ENCODE measurements at regions not wholly inside any gene's neighbourhood (a gene's known extent, or its start where the extent isn't known, plus 50 kb on each side); places are given as distances from the start of the nearest gene placed in this dataset.

DNA sequence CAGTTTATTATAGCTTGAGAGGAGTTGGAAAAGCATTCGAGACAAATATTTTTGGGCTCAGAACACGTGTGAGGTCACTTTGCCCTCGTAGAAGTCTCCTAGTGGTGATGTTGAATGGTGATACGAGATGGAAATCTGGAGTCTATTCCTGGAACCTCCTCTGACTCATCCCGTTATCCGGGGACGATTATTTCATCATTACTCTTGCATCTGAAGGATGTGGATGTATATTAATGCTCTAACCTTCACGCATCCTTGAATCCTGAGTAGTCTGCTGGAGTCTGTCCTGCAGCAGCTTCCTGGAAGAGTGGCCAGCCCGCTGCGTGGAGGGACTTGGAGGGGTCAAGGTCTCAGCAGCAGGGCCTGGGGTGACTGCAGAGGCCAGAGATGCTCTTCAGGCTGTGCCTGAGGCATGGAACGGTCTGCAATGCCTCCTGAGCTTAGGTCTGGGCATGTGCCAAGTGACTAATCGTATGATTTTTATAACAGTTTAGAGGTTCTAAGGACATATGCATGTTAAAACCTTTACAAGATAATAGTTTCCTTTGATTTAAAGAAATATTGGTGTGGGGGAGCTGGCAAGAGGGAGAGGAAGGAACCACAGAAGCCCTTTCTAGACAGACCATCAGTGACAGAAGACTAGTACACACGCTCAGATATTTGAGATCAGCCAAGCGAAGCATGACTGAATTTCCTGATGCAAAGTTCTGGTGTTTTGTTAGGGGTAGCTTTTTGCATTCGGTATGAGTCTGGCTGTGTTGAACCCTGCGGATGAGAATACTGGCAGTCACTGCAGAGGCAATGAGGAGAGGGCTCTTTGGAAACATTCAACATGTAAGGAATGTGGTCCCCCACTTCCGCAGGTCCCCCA lies 400.2 kb downstream of the QKI start:
- DNase-seq (ENCODE audit: low read depth), result peak; percentile 70

DNA sequence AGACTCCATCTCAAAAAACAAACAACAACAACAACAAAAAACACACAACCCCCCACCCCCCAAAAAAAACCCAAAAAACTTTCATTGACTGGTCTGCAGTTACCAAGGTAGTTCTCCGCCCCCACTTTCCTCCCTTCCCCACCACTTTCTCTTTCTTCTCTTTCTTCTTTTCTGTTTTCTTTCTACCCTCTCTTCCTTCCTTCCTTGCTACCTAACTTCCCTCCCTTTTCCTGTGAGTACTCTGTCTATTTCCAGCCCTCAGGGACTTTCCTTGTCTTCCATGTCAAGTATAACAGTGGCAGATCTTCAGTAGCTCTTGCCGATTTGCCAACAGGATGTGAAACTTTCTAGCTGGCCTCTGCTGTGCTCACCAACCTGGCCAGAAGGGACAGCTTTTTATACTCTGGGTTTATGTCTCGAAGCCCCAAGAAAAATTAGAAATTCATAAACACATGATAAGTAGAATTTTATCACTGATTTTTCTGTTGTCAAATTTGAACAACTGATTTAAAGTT lies 399.5 kb downstream of the QKI start:
- H3K4me3 ChIP-seq (ENCODE audit: control insufficient read depth, low read depth, low read length), result no peak overlapping the region
- TF ChIP-seq, protein P1, sequence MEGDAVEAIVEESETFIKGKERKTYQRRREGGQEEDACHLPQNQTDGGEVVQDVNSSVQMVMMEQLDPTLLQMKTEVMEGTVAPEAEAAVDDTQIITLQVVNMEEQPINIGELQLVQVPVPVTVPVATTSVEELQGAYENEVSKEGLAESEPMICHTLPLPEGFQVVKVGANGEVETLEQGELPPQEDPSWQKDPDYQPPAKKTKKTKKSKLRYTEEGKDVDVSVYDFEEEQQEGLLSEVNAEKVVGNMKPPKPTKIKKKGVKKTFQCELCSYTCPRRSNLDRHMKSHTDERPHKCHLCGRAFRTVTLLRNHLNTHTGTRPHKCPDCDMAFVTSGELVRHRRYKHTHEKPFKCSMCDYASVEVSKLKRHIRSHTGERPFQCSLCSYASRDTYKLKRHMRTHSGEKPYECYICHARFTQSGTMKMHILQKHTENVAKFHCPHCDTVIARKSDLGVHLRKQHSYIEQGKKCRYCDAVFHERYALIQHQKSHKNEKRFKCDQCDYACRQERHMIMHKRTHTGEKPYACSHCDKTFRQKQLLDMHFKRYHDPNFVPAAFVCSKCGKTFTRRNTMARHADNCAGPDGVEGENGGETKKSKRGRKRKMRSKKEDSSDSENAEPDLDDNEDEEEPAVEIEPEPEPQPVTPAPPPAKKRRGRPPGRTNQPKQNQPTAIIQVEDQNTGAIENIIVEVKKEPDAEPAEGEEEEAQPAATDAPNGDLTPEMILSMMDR (IDR thresholded peaks at IDR 0.05; ENCODE audit: control insufficient read depth, insufficient read depth, low read depth, low read length, missing control alignments), result no peak
- DNase-seq (ENCODE audit: low read depth), result no peak

More for the DNA sequence above, 400.2 kb downstream of the QKI start:
- TF ChIP-seq, protein P1 (IDR thresholded peaks at IDR 0.05; ENCODE audit: control insufficient read depth, insufficient read depth, low read depth, low read length, missing control alignments), result peak; percentile 8
- H3K4me3 ChIP-seq (ENCODE audit: control insufficient read depth, low read depth, low read length), result no peak overlapping the region

DNA sequence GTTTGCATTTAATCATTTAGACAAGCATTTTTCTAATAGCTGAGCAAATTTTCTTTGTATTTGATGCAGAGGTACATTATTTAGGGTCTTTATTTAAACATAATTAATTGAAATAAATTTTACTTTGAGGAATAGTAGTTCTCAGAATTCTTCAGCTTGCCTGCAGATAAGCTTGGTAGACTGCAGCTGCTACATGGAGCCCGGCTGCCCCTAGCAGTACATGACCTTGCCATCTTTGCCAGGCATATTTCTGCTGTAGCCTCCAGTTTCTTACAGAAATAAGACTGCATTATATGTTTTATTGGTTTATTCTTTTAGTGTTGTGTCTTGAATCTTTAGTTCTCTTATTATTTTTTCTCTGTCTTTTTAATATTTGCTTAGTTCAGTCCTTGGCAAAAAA lies 396.8 kb downstream of the QKI start:
- no peak for DNase-seq (ENCODE audit: low read depth)
- TF ChIP-seq, protein P1 (IDR thresholded peaks at IDR 0.05; ENCODE audit: control insufficient read depth, insufficient read depth, low read depth, low read length, missing control alignments), result no peak
- H3K4me3 ChIP-seq (ENCODE audit: control insufficient read depth, low read depth, low read length), result no peak overlapping the region

DNA sequence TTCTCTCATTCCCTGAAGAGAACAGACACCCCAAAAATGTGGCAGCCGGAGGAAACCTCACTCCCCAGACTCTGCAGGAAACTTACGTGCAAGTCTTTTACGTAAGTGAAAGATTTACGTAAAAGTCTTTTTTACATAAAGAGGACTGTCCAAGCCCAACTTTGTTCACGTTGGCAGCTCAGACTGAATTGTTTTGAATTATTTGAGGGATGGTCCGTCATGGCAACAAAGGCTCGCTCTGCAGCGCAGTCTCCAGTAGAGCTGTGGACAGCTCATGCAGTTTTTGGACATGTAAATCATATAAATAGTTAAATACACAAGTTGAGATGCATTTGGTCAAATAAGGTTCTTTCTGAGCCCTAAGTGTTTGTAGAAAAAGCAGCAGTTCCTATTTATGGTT lies 394.8 kb downstream of the QKI start:
- TF ChIP-seq, protein P1 (IDR thresholded peaks at IDR 0.05; ENCODE audit: control insufficient read depth, insufficient read depth, low read depth, low read length, missing control alignments), result no peak
- DNase-seq (ENCODE audit: low read depth), result no peak
- no peak overlapping the region for H3K4me3 ChIP-seq (ENCODE audit: control insufficient read depth, low read depth, low read length)

DNA sequence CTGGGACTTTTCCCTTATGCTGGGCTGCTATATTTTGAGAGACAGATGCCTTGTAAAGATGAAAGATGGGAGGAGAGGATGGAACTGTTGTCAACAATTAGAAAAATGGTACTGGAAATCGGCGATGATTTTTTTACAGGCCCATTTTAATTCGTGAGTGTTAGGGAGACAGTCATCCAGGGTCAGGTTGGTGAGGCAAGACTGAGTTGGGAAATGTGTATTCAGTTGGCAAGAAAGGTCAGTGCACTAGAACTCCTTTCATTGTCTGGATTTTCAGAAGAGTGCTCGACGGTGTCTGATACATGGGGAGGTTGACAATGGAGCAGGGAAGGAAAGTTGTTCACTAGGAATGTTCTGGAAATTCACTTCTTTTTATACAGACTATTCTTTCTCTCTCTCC lies 394.4 kb downstream of the QKI start:
- no peak for DNase-seq (ENCODE audit: low read depth)
- no peak overlapping the region for H3K4me3 ChIP-seq (ENCODE audit: control insufficient read depth, low read depth, low read length)
- TF ChIP-seq, protein P1 (IDR thresholded peaks at IDR 0.05; ENCODE audit: control insufficient read depth, insufficient read depth, low read depth, low read length, missing control alignments), result no peak

DNA sequence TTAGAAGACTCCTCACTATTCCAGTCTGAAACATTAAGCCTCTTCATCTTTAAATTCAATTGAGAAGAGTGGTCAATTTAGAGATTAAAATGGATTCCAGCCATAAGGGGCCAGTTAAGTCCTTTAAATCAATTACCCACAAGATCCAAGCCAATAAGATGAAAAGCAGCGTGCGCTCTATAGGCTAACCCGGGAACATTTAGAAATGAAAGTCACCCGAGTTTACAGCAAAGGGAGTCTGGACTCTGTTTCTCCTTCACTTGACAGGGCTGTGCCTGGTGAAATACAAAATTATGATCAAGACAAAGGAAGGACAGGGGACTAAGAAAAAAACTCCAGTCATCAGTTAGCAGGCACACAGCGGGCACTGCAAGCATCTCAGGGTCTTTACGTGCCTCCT lies 393.7 kb downstream of the QKI start:
- H3K4me3 ChIP-seq (ENCODE audit: control insufficient read depth, low read depth, low read length), result no peak overlapping the region
- DNase-seq (ENCODE audit: low read depth), result no peak
- TF ChIP-seq, protein P1 (IDR thresholded peaks at IDR 0.05; ENCODE audit: control insufficient read depth, insufficient read depth, low read depth, low read length, missing control alignments), result no peak

Data from AG09309 (cell line).